ENCODE measurements at regions not wholly inside any gene's neighbourhood (a gene's known extent, or its start where the extent isn't known, plus 50 kb on each side); places are given as distances from the start of the nearest gene placed in this dataset.
"Not testable (repeated sequence)": the region's sequence is repeated elsewhere in the genome, so short reads cannot be mapped to it uniquely, and the experiment has no call there.

DNA sequence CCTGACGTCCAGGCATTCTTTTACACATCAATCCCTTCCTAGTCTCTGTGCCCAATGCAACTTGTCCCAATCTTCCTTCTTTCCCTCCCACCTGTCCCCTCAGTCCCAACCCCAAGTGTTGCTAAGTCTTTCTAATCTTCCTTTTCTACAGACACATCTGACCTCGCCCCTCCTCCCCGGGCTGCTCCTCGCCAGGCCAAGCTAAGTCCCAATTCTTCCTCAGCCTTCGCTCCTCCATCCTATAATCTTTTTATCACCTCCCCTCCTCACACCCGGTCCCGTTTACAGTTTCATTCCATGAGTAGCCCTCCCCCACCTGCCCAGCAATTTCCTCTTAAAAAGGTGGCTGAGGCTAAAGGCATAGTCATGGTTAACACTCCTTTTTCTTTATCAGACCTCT, 413.3 kb upstream of the ST8SIA4 start:
- not testable (repeated sequence) for DNase-seq

DNA sequence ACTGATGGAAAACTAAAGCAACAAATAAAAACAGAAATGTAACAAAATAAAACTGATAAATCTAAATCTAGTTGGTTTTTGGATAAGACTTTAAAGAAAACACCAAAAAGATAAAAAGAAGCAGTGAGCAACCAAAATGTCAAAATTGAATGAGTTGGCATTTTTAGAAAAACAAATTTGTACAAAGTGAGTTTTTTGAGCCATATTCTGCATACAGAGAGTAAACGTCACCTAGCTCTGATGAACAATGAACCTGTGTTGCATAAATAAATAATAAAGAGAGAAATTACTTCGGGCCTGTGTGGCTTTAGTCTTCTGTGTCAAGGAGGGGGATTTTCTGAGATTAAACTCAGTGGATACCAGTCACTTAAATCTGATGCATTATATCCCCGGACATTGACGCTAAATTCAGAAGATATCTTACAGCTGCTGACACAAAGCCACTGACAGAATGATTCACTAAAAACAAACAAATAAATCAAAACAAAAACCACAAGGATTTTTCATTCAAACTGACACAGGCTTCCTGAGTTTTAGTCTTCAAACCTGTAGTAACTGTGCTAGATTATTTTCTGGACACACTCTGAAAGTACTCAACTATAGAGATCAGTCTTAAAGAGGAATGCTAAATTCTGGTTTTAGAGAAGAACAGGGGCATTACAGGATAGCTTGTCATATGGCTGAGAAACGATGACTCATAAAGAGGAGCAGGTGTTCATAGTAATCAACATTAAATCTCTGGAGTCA, 403.5 kb upstream of the ST8SIA4 start:
- DNase-seq: no peak

DNA sequence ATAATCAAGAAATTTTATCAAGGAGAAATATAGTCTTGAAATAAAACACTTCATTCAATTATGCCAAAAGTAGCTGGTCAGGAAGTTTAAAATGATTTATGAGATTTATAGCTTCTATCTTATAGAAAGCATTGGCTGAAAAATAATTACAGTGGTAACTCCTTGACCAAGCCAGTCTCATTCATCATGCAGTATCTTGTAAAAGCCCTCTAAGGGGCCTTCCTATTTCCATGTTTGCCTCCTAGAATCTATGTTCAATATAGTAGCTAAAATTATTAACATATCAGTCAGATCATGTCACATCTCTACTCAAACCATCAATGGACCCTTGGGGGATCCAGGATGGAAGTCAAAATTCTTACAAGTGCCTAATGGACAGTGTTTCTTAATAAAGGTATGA, 393.4 kb upstream of the ST8SIA4 start:
- no peak for DNase-seq

DNA sequence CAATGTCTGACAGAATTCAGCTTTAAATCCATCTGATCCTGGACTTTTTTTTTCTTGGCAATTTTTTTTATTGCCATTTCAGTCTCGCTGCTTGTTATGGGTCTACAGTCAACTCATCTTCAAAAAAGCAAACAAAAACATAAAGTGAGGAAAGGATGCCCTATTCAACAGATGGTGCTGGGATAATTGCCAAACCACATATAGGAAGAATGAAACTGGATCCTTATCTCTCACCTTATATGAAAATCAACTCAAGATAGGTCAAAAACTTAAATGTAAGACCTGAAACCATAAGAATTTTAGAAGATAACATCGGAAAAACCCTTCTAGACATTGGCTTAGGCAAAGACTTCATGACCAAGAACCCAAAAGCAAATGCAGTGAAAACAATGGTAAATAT, 389.1 kb upstream of the ST8SIA4 start:
- no peak for DNase-seq

DNA sequence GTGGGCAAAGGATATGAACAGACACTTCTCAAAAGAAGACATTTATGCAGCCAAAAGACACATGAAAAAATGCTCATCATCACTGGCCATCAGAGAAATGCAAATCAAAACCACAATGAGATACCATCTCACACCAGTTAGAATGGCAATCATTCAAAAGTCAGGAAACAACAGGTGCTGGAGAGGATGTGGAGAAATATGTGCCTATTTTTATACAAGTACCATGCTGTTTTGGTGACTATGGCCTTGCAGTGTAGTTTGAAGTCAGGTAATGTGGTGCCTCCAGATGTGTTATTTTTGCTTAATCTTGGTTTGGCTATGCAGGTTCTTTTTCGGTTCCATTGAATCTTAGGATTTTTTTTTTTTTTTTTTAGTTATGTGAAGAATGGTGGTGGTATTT, 387.7 kb upstream of the ST8SIA4 start:
- DNase-seq: not testable (repeated sequence)

DNA sequence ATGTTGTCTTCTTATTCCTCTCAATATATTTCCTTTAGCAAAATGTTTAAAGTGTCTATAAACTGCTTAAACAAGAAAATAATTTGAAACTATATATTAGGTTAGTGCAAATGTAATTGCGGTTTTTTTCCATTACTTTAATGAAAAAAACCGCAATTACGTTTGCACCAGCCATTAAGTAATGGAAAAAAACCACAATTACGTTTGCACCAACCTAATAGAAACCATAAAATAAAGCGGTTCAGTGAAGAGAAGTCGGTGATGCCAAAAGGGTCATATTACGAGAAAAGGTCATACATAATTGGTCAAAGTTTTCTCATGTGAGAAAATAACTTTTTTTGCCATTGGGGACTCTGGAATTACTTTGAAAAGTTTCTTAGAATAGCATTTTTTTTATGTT, 385.6 kb upstream of the ST8SIA4 start:
- DNase-seq: no peak

DNA sequence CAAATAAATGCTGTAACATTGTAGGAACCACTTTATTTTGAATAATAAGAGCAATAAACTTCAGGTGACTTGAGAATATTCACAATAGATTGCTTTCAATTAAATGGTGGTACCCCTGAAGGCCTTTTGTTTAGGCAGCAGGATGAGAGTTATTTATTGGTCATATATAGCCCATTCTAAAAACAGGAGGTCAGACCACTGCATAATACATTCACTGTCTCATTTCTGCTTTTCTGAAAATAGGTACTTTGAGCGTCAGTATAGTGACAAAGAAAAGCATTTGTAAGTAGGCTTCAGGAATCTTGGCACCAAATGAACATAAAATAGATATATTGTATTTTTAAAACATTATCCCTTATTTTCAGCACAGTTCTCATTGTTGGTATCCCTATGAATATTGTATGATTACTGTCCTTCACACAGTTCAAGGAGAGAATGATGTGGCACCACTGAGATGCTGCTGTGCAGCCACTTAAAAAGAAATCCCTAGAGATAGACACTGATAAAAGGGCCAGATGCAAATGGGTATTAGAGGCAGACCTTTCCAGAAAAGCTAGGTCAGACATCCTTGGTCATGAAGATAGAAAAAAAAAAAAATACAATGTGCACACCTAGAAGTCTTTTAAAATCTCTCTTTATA, 381.8 kb upstream of the ST8SIA4 start:
- DNase-seq: no peak

DNA sequence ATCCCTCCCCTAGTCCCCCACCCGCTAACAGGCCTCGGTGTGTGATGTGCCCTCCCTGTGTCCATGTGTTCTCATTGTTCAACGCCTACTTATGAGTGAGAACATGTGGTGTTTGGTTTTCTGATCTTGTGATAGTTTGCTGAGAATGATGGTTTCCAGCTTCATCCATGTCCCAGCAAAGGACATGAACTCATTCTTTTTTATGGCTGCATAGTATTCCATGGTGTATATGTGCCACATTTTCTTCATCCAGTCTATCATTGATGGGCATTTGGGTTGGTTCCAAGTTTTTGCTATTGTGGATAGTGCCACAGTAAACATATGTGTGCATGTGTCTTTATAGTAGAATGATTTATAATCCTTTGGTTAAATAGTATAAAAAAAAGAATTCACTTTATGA, 380.9 kb upstream of the ST8SIA4 start:
- DNase-seq: not testable (repeated sequence)

DNA sequence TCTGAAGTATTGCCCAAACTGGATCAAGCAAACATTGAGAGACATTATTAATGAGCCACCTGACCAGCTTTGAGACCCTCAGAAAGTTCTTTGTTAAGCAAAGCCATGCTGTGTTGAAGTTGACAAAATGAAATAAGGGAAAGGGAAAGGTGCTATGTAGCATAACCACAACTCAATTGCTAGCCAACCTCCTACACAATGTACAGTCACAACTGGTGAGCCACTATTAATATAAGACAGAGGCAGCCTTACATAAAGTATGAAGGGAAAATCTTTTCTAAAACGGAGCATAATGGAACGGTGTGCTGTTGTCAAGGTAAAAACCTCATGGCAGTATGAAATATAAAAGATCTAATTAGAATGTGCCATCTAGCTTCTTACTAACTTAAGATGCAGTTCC, 375.8 kb upstream of the ST8SIA4 start:
- DNase-seq: no peak

DNA sequence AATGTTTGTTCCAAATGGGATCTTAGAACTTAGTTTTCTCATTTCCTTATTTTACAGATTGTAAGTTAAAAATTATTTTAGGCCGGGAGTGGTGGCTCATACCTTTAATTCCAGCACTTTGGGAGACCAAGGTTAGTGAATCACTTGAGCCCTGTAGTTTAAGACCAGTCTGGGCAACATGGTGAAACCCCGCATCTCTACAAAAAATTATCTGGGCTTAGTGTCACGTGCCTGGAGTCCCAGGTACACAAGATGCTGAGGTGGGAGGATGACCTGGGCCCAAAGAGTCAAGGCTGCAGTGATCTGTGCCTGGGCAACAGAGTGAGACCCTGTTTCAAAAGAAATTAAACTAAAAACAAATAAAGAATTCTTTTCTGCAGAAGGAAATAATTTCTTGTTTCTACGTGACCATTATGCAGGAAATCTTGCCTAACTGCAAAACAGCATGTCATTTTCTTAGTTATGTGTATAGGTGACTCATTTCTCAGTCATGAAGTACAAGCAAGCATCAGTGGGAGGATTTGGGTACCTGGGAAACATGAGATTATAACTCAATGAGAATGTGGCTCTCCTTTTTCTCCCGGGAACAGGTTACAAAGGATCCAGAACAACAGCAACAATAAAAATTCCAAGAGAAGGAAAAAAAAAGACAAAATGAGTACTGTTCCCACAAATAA, 375.1 kb upstream of the ST8SIA4 start:
- DNase-seq: no peak

DNA sequence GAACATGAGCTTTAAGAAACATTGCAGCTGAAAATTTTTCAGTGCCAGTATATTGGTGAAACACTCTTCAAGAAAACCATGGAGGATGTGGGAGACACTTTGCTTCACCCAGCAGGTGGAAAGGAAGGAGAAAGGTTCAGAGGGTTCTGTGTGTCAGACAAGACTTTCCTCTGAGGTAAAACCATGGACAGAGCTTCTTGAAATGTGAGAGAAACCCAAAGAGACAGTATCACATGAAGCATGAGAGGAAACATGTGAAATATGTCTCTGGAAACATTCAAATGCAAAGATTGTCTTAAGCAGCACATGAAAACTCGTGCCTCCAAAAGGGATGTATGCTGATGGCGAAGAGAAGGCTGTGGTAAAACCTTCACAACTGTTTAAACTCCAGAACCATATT, 368.9 kb upstream of the ST8SIA4 start:
- DNase-seq: no peak

DNA sequence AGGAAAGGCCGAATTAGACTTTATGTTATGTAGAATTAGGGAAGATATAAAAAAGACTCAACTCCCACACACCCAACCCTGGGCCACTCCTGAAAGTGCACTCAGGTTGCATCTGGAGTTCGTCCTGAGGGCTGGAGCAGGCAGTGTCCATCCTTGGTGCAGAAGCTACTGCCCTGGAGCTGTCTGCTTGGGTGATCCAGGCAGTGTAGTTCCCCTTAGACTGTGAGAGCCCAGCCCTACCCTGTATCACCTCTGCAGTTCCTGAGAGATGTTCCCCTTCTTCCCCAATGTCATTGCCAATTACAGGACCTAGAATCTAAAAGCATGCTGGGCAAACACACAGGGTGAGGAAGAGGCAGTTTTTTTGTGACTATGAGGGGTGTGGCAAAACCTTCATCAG, 368.3 kb upstream of the ST8SIA4 start:
- DNase-seq: no peak

DNA sequence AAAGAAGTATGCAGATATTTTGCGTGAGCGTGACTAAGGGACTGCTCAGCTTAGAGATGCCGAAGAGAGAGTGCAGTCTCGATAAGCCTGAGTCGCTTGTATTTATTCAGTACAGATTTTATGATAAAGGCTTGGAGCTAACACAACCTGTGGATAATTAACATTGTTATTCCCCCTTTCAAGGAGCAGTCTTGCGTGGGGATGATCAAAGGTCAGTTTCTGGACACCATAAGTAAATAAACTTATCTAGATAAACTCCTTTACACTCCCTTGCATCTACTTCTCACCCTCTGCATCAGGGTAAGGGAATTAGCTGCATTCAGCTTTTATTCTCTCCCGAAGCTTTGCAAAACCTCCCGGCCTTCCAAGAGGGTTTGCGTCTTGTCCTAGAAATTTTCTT, 357.8 kb upstream of the ST8SIA4 start:
- no peak for DNase-seq

DNA sequence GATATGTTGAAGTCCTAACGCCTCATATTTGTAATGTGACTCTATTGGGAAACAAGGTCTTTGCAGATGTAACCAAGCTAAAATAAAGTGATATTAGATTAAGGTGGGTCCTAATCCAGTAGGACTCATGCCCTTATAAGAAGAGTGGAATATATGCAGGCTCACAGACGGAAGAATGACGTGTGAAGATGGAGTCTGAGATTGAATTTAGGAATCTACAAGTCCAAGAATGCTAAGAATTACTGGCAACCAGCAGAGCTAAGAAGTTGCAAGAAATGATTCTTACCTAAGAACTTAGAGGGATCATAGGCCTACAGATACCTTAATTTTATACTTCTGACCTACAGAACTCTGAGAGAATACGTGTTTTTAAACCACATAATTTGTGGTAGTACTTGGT, 350.0 kb upstream of the ST8SIA4 start:
- DNase-seq: no peak

DNA sequence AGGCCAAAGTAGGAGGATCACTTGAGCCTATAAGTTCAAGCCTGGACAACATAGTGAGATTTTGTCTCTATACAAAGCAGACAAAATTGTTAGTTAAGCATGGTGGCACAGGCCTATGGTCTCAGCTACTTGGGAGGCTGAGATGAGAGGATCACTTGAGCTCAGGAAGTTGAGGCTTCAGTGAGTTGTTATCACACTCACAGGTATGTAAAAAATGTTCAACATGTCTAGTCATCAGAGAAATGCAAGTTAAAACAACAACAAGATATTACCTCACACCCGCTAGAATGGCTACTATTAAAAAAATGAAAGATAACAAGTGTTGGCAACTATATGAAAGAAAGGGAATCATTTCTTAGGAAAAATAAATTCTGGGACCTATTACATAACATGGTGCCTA, 341.5 kb upstream of the ST8SIA4 start:
- DNase-seq: no peak

DNA sequence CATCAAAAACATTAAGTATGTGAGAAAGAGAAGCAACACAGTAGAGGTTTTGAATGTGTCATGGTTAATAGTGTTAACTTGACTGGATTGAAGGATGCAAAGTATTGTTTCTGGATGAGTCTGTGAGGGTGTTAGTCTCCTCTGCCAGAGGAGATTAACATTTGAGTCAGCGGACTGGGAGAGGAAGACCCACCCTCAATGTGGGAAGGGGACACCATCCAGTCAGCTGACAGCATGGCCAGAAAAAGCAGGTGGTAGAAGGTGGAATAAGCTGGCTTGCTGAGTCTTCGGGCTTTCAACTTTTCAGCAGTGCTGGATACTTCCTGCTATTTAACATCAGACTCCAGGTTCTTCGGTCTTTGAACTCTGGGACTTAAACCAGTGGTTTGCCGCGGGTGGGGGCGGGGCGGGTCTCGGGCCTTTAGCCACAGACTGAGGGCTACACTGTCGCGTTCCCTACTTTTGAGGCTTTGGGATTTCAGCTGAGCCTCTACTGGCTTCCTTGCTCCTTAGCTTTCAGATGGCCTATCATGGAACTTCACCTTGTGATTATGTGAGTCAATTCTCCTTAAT, 309.9 kb upstream of the ST8SIA4 start:
- DNase-seq: no peak

DNA sequence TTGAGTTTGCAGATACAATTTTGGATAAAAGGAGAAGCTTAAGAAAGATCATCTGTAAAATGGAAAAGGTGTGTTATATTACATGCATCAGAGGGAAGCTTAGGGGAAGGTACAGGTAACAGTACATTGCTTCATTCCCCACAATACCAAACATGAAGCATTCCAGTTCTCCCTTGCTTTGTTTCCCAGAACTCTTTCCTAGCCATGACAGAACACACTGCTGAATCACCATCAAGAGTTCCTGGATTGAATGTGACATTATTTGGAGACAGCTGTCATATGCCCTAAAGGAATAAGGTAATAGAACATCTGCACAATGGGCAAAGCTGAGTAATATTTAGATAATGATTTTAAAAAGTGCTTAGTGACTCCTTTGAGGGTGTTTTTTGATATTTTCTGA, 303.5 kb upstream of the ST8SIA4 start:
- DNase-seq: no peak

DNA sequence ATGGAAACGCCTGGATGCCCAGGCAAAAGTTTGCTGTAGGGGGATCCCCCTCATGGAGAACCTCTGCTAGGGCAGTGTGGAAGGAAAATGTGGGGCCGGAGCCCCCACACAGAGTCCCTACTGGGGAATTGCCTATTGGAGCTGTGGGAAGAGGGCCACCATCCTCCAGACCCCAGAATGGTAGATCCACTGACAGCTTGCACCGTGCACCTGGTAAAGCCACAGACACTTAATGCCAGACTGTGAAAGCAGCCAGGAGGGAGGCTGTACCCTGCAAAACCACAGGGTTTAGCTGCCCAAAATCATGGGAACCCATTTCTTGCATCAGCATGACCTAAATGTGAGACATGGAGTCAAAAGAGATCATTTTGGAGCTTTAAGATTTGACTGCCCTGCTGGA, 302.0 kb upstream of the ST8SIA4 start:
- DNase-seq: not testable (repeated sequence)

DNA sequence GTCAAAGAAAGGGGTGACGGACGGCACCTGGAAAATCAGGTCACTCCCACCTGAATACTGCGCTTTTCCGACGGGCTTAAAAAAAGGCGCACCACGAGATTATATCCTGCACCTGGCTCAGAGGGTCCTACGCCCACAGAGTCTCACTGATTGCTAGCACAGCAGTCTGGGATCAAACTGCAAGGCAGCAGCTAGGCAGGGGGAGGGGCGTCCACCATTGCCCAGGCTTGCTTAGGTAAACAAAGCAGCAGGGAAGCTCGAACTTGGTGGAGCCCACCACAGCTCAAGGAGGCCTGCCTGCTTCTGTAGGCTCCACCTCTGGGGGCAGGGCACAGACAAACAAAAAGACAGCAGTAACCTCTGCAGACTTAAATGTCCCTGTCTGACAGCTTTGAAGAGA, 277.3 kb upstream of the ST8SIA4 start:
- DNase-seq: not testable (repeated sequence)

DNA sequence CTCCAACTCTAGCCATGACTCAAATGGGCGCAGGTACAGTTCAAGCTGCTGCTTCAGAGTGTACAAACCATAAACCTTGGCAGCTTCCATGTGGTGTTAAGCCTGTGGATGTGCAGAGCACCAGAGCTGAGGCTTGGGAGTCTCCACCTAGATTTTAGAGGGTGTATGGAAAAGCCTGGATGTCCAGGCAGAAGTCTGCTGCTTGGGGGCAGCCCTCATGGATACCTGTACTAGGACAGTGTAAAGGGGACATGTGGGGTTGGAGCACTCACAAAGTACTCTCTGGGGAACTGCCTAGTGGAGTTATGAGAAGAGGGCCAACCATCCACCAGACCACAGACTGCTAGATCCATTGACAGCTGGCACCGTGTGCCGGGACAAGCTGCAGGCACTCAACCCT, 273.5 kb upstream of the ST8SIA4 start:
- DNase-seq: no peak

DNA sequence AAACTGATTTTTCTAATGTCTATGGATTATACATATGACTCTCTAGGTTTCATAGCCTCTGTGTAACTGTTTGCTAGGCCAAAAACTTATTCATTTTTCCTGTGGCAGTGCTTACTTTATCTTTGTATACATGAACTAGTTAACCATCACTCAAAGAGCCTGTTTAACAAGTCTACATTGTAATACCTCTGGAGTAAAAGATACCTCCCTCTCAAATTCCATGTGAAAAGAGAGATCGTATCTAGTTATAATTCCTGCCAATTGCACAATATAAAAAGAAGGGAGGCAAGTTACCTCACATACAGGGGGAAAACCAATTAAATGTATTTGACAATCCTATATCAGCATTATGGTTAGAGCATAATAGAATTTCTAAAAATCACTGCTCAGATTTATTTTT, 271.9 kb upstream of the ST8SIA4 start:
- no peak for DNase-seq

DNA sequence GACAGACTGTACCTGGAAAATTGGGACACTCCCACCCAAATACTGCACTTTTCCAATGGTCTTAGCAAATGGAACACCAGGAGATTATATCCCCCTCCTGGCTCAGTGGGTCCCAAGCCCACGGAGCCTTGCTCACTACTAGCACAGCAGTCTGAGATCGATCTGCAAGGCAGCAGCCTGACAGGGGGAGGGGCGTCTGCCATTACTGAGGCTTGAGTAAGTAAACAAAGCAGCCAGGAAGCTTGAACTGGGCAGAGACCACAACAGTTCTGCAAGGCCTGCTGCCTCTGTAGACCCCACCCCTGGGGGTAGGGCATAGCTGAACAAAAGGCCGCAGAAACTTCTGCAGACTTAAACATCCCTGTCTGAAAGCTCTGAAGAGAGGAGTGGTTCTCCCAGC, 260.0 kb upstream of the ST8SIA4 start:
- no peak for DNase-seq

DNA sequence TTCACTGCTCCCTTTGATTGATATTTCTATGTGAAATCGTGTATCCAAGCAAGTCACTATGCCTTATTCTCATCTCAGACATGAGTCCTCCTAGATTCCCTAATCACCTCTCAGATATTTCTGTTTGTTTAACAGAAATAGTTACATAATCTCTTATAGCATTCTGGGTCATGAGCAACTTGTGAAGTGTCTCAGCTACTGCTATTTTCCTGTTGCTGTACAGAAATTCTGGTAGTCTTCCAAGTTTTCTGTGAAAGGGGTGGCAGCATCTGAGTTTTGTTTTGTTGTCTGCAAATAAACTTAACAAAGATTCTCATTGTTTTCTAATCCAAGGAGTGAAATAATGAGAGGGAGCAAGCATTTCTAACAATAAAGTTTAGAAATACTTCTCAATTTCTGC, 256.9 kb upstream of the ST8SIA4 start:
- no peak for DNase-seq

DNA sequence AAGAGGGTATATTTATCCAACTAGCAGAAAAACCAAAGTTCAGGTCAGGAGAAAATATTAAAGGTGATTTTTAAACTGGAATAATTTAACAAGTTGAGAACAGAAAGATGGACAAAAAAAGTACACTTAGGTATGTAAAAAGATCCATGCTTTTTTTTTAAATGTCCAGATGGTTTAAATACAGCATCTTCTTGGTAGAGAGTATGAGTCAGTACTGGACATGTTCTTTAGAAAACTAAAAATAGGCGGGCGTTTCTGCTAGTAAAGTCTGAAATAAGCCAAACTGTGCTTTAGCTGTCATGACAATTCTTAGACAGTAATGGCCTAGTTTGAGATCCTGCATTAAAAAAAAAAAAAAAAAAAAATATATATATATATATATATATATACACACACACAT, 255.9 kb upstream of the ST8SIA4 start:
- no peak for DNase-seq

Data from DMS79 treated with DMSO at 0.1 percent for 48 hours (cell line).